GM19238 (cell line): ENCODE measurements at regions not wholly inside any gene's neighbourhood (a gene's known extent, or its start where the extent isn't known, plus 50 kb on each side); places are given as distances from the start of the nearest gene placed in this dataset.

Source experiments
- DNase-seq: peaks from one replicate; pipeline ENCODE4 v3.0.0; 2011; ENCODE audit warnings: low spot score; ENCODE audit not compliant: insufficient read length

DNA sequence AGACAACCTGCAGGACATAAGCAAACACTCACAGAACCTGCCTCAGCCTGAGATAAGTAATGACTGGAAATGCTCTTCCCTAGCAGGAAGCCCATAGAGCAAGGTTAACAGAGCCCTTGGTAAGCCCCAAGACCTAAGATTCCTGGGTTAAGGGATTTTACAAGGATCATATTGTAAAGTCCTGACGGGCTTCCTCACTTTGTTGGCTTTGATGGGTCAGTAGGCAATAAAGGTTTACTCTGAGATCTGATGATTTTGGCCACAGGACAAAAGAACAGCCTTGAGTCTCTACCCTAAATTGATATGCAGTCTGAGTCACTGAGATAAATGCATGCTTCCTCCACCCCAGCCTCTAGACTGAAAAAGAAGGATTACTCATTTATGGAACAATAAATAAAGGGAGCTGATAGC is 270.8 kb downstream of the HTR7 start:
- DNase-seq = no peak

DNA sequence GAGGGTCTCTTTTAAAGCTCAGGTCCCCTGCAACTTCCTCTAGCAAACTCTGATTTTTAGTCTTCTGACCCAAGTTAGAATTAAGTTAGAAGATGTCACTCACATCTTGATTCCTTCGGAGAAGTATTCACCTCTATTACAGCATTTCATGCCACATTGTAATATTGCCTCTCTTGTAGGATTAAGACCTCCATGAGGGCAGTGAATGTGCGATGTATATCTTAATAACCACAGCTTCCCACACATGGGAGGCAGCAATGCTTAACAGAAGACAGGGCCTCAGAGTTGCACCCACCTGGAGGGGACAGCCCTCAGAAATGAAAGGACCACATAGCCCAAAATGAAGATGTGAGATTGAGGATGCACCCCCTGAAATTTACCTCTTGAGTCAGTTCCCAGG is 270.3 kb downstream of the HTR7 start:
- DNase-seq = no peak

DNA sequence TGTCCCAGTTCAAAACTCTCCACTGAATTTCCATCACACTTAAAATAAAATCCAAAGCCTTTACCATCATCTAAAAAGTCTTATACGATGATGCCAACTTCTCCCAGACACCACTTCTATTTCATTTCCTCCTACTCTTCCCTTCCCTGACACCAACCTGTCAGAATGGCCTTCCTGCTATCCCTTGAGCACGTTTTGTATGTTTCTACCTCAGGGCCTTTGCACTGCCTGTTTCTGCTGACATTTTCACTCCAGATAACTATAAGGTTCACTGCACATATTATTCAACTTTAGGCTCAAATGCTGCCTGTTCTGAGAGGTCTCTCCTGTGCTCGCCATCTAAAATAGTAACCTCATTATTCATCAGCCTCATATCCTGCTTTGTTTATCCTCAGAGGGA is 269.6 kb downstream of the HTR7 start:
- DNase-seq = no peak

DNA sequence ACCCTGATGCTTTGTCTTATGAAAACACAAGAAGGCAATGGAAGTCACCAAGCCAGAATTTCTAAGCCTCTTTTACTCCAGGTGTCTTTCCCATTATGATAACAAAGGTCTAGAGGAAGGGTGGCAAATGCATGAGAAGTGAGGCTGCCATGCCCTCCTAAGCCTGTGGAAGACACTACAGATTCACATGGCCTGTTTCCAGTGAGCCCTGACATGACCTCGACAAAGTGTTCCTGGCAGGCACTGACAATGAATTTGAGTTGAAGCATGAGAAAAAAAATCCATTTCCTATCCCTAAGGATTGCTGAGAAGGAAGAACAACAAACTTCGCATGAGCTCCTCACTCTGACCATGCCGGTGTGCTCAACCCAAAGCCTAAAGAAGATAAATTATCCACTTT is 268.0 kb downstream of the HTR7 start:
- no peak for DNase-seq

DNA sequence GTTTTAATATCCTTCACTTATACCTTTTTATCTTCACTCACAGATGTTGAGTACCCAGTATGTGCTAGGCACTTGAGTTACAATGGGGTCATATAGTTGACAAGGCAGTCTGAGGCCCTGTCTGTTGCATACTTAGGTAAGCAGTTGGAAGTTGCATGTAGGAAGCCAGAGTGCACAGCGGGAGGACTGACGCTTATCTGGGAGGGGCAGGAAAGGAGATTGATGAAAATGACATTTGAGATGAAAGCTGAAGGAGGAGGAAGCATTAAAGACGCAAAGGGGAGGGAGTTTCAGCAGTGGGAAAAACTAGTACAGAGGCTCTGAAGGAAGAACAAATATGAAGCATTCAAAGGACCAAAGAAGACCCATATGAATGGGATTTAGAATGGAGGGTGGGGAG is 266.2 kb downstream of the HTR7 start:
- DNase-seq = no peak

DNA sequence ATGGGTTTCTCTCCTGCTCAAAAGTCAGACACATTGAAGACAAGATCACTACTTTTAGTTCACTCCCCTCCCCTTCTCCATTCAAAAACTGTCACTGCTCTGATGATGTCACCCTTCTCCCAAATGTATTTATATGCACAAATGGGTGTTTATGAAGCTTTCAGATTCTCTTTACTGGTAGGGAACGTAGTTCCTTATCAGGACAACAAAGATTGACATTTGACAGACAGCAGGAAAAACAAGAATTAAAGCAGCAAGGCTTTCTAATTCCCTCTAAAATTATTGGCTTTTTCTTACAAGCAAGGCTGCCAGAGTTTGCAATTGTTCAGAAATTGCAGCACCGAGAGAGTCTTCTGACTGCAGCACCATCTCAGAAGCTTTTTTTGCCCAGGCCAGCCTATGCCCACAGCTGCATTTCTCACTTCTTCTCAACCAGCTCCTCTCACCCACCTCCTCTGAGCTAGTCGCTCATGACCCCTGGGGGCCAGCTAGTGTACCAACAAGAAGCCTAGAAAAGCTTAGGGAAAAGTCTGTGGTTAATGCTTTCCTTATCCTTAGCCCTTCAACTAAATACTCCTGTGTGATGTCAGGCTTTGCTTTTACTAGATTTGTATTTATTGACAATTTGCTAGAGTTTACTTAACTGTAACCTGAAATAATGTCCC is 265.1 kb downstream of the HTR7 start:
- peak; percentile 1 for DNase-seq

DNA sequence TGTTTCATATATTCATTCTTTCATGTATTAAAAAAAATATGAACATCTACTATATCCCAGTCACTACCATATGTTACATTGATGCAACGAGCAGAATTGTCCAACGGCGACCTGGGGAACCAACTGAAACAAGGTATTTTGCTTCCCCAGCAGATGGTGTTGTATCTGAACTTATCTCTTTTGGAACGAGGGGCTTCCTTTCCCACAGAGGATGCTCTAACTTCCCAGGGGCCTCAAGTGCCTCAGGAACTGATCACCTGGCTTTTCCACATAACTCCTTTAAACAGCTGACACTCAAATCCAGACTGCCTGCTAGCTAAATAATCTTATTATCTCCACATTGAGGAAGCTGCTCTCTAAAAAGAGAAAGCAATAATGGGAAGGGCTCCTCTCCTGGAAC is 259.3 kb downstream of the HTR7 start:
- no peak for DNase-seq

DNA sequence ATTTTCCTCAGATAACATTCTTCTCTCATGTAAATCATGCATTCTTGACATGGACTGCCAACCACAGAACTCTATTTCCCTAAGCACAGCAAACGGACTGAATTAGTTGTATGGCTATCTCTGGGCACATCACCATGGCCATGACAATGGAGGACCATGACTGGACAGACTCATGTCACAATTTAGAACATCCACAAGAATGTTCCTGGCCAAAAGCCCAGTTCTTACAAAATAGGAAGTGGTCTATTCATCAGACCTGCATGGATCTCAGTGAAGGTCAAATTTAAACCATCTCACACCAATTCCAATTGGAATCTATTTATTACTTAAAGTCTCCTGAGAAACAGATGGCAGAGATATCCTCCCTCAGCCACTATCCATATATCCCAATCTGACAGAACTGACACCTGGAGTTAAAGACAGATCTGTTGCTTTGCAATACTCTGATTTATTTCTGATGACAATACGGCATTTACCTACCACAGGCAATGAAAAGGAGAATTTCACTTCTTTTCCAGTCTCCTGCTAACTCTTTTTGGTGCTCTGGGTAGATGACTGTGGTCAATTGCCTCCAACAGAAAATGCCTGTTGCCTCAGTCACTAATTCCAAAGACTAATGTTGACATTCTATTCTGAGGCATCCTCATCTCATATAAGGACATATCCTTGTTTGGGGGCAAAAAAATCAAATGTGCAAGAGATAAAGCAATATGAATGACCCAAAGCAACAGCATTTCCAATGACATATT is 254.8 kb downstream of the HTR7 start:
- DNase-seq = no peak

DNA sequence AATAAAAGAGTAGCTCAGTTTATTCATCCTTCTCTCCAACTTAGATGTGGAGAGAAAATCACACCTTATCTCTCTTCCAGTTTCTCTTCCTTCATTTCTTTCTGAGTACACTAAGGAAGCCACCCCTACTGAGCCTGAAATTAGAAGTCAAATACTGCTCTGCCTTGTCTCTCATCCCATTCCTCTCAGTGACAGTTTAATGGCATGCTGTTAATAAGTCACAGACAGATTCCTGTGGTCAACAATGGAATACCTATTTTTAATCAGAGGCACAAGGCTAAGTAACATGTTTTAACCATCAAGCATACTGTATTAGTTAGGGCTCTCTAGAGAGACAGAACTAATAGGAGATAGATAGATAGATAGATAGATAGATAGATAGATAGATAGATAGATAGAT is 253.2 kb downstream of the HTR7 start:
- DNase-seq = no peak

DNA sequence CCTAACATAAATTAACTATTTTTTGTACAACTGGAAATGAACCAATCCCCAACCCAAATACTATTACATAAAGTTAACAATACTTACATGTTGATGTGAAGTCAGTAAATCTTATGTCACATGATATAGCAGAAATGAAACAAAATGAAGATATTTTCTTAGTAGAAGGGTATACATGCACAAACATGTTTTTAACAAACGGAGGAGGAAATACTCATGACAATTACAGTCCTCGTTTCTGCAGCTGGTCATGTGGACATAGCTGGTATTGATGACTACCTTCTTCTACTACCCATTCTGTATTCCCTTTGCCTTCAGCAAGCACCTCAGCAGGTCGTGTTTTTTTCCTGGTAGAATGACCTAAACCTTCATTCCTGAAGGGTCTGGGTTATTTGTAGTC is 252.3 kb downstream of the HTR7 start:
- DNase-seq = no peak

DNA sequence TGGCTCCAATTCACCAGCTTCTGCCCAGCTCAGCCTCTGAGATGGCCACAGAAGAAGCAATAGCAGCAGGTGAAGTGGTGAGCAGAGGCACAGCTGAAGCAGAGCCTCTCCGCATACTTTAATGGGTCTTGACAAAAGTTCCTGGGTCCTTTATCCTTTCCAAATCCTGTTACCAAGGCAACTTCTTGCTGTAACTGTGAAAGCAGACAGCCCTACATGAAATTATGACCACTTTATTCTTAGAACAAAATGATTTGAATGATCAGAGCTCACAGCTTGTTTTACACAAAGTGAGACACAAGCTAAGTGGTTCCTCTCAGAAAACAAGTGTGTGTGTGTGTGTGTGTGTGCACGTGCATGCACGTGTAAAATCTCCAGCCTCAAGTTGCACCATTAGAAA is 245.6 kb downstream of the HTR7 start:
- no peak for DNase-seq

DNA sequence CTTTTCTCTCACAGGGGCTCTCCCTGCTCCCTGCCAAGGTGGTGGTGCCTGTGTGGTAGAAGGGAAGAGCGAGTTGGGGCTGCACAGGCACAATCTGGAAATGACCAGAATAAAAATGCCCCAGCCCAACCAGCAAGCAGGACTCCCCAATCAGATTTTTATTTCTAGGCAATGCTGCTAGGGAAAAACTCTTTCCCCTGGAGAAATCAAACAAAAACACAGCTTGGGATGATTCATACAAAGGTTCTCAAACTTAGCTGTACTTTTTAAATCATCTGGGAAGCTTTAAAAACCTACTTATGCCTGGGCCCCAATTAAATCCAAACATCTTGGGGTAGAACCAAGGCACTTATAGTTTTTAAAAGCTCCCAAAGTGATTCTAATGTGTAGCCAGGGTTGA is 243.2 kb downstream of the HTR7 start:
- no peak for DNase-seq

DNA sequence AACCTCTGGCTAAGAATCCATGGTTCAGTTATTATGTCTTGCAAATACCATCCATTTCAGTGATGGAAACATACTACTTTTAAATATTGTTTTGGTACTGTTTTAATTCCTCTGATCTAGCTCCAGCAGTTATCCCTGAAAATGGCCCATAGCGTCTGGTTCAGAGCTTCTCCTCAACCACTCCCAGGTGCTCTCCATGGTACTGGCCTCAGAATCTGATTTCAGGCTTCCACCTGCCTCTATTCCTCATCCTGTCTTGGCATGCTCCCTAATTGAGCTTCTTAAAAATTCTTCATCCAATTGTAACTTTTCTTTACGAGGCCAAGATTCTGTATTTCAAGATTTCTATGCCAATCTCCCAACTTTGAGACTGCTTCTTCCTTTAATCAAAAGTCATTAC is 236.3 kb downstream of the HTR7 start:
- DNase-seq = no peak

DNA sequence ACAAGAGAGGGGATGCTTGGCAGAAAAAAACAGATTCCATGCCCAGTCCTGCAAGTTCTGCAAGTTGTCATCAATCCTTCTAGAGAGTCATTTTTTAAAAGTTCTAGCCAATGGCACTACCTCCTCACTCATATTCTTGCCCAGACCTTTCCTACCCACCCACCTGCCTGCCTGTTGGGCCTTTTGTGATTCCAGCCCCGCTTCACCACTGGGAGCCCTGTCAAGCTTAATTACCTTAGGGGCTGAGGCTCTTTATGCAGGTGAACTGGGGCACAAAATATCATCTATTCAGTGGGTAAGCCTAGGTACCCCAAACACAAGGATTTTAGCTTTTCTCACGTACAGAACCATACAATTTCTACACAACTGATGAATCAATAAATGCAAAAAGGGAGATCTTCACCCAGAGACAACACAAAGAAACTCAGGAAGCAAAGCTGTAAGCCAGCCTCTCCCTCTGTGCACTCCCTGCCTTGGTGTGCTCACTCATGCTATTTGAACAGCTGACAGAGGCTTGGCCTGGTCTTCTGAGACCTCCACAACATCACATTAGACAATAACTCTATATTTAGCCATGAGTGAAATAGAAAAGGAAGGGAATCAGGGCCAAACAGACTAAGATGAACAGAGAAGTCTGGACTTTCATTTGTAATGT is 222.6 kb downstream of the HTR7 start:
- no peak for DNase-seq

DNA sequence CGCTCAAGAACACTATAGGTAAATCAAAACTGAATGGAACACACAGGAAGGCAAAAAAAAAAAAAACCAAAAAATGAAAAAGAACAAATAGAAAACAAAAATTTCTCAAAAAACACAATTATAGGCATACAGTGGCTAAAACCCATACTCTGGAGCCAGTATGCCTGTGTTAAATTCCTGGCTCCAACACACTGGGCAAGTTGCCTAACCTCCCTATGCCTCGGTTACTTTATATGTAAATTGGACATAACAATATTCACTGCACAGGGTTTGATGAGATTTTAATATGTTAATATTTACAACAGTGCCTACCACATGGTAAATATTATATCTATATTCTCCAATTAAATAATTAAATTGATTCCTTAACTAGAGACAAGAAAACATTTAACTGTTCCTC is 217.1 kb downstream of the HTR7 start:
- no peak for DNase-seq

DNA sequence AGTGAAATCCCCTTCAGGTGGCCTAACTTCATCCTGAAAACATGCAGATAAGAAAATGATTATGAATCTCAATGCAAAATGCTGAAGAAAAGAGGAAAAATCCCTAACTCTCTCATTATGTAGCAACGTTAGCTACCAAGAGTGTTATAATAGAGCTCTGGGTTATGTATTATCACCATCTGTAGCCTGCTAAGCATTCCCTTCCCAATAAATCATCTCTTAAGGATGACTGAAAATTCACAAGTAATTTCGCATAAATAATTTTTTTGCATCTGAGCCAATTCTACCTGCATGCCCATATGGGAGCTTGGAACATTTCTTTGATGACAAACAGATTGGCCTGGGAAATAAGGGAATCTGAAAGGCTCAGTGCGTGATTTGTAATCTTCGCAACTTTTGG is 216.1 kb downstream of the HTR7 start:
- no peak for DNase-seq

DNA sequence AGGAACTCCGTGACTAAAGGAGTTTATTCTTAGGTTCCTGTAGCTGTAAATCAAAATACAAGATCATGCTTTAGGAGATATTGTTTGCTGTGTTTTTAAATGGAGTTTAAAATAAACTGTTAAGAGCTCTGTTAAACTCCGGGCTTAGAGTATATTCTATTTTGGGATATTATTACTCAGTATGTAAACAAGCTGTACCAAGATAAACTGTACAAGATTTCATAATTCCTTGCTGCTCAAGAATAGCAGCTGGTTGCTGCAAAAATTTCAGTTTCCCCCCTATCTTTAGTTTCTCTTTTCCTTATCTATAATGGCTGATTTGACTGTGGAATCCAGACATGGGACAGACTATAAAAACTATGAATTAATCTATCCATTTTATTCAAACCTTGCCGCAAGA is 215.7 kb downstream of the HTR7 start:
- DNase-seq = no peak

DNA sequence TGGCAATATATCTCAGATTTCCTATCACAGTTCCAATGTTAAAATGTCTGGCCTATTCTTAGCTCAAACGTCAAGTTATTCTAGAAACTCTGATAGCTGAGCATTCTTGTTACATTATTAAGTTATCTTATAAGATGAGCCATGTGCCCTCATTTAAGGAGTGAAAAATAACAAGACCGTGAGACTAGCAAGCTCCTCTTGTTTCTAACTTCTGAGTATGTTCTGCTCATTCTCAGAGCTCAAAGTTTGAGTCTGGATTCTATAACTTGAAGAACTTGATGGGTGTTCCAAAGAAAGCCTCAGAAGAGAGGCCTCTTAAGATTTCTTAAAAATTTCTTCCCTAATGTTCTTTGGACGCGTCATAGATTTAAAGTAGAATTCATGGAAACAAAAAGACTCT is 215.2 kb downstream of the HTR7 start:
- no peak for DNase-seq

DNA sequence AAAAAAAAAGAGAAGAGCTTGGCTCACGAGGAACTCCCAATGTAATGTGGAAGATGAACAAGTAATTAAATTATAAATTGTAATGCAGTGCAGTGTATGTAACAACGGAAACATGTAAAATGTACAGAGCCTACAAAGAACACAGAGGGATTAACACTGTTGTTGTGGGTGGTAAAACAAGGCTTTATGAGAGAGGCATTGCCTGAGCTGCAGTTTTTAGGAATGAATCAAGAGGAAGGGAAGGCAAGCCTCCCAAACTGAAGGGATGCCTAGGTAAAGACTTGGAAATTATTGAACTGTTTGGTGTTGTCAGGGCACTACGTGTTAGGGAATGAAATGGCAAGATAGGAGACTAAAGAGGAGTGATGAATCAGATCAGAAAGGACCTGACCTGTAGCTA is 213.7 kb downstream of the HTR7 start:
- no peak for DNase-seq

DNA sequence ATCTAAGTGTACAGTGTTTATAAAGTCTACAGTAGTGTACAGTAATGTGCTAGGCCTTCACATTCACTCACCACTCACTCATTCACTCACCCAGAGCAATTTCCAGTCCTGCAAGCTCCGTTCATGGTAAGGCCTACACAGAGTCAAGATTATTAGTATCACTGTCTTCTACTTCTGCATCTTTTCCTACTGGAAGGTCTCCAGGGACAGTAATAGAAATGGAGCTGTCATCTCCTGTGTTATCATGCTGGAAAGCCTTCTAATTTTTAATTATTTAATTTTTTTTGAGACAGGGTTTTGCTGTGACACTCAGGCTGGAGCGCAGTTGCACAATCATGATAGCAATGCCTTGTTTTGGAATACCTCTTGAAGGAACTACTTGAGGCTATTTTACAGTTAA is 207.0 kb downstream of the HTR7 start:
- DNase-seq = no peak

DNA sequence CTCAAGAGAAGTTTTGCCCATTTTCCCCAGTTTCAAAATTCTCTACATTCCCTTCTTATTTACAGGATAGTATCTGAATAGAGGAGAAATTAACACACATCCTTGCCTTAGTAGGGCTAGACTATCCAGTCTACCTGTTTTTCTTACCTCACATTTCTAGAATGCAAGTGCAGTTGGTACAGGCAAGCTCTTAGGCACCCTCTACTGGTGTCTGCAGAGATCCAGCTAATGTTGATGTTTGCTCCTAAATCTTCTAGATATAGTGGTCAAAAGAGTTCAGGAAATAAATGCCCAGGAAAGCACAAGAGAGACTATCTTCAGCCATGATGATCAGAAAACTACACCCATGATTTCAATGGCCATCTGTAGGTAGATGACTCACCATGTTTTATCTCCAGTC is 205.3 kb downstream of the HTR7 start:
- no peak for DNase-seq

DNA sequence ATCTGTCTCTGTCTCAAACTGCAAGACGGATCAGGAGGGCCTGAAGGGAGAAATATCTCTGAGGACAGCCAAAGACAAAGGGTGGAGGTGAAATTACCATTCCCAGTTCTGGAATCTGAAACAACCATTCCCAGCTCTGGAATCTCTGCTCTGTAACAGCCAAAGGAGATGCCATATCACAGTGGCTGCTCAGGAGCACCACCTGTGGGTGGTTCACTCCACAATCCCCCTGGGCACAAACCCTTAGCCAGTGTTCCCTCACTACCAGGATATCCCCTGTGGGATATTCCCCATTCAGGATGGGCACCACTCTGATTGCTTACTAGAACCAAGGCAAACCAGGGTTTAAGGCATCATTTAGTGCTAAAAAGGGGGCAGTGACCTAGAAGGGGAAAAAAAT is 199.0 kb downstream of the HTR7 start:
- DNase-seq = no peak
